Renal cortex interstitium (tissue), 11 donors: ENCODE measurements at regions not wholly inside any gene's neighbourhood (a gene's known extent, or its start where the extent isn't known, plus 50 kb on each side); places are given as distances from the start of the nearest gene placed in this dataset.

Source experiments
- DNase-seq, 11 donors: peaks; one replicate each; pipeline ENCODE4 v3.0.0-alpha.2; 2013; ENCODE audit warnings: low read depth in 9 of 11, low spot score in 4 of 11; ENCODE audit errors: extremely low read depth in 1 of 11

DNA sequence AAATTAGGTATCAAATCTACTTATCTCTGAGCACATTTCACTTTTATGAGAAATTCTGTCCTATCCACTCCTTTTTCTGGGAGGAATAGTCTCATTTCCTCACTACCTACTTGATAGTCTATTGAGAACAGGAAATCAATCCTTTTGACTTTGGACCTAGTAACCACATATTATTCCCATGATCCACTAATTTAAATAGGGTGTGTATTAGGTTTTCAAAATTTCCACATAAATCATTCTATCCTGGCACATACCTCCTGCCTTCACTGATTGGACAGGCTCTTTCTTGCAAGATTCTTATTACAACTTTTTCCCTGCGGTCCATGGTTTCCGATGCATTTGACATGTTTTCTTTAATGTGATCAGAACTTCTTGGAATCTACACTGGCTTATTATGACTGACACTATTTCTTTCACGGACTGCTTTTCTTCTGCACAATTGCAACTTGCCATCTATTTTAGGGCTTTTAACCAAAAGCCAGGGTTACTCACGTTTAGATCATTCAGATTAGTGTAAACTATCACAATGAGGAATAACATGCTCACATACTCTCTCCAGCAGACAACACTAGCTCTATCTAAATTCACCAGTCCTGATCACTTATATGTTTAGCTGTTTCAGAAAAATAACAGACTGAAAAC, 419.9 kb upstream of the SLIT2 start:
- no peak for DNase-seq

DNA sequence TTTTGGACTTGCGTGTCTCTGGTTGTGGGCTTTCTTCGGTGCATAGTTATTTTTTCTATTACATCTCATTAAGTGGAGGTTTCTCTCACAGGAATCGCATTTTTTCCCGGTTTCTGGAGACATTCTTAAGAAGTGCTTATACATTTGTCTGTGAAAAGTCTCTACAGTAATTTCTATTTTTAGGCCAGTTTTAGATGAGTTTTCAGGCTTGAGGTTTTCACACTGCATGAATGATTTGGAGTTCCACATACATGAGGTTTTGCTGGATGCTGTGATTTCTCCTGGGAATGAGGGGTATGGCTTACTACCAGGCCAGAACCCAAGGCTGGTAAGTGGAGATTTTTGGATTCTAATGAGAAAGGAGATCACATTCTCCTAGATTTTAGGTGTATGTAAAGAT, 422.6 kb upstream of the SLIT2 start:
- no peak for DNase-seq

DNA sequence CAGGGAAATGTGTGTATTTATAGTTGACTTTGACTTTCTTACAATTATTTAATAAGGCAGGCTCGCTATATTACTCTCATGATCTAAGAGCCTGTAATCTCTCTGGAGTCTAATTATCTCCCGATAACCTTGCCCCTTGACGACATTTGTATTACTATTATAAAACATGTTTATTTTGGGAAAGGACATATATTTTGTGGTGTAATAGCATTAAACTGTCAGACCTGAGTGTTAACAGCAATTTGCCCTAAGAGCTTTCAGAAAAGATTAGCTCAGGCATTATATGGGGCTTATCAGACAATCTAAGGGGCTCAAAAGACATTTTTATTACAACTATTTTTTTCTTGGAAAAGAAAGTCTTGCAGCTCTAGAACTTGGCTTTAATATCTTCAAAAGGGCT, 427.9 kb upstream of the SLIT2 start:
- DNase-seq, result peak in 7 of 11 donors; percentile 5 to 38 (median 15)

DNA sequence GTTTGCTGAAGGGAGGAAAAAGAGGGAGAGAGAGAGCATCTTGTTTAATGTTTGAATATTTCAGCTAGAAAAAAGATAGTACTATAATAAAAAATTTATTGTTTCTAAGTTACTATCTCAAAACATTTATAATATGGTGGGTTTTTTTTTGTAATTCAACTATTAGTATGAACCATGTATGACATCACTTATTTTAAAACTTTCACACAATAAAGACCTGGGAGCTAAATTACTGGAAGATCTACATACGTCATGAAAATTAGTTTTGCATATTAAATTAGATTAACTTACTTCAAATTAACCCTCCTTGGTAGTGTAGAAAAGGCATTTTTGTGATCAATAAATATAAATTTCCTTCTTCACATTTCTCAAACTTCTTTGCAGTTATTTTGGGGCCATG, 432.0 kb upstream of the SLIT2 start:
- no peak for DNase-seq

- DNase-seq, result no peak
Measured at GRCh38 chr4:19809989-19810388, 441.7 kb upstream of the SLIT2 start.

DNA sequence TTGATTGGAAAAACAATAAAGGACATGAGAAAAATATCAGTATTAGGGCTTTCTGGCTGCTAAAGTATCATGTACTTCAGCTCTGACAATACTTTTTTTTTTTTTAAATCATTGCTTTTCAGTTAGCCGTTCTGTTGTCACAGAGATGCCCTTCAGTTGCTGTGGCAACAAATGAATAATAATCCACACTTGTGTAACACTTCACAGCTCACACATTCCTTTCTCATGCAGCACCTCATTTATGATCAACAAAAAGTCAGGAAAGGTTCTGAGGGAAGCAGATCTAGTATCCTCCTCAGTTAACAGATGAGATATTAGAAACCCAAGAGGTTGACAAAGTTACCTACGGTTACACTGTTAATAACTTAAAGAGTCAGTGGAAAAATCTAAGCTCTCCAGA, 444.2 kb upstream of the SLIT2 start:
- peak in 6 of 11 donors; percentile 6 to 37 (median 24) for DNase-seq

DNA sequence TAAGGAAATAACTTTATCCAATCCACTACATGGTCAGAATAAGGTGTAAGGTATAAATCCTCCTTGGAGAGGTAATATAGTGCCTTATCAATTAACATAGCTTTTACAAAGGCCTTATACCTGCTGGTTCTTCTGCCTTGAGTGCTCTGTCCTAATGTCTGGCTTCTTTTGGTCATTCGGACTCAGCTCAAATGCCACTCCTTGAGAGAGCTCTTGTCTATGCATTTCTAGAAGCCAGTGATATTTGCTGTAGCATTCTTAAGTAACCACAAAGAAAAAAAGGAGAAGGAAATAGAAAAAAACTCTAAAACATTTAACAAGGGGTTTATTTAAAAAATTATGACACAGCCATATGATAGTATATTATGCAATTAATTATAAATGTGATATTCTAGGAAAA, 444.8 kb upstream of the SLIT2 start:
- DNase-seq, result no peak

GRCh38 chr4:19803406-19803805, 448.3 kb upstream of the SLIT2 start:
- DNase-seq, result no peak

DNA sequence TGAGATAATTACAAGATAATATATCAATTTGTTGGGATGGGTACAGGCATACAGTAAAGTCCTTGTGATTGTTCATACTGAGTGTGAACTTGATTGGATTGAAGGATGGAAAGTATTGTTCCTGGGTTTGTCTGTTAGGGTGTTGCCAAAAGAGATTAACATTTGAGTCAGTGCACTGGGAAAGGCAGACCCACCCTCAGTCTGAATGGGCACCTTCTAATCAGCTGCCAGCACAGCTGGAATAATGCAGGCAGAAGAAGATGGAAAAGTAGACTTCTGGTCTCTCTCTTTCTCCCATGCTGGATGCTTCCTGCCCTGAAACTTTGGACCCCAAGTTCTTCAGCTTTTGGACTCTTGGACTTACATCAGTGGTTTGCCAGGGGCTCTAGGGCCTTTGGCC, 457.9 kb upstream of the SLIT2 start:
- DNase-seq, result no peak

DNA sequence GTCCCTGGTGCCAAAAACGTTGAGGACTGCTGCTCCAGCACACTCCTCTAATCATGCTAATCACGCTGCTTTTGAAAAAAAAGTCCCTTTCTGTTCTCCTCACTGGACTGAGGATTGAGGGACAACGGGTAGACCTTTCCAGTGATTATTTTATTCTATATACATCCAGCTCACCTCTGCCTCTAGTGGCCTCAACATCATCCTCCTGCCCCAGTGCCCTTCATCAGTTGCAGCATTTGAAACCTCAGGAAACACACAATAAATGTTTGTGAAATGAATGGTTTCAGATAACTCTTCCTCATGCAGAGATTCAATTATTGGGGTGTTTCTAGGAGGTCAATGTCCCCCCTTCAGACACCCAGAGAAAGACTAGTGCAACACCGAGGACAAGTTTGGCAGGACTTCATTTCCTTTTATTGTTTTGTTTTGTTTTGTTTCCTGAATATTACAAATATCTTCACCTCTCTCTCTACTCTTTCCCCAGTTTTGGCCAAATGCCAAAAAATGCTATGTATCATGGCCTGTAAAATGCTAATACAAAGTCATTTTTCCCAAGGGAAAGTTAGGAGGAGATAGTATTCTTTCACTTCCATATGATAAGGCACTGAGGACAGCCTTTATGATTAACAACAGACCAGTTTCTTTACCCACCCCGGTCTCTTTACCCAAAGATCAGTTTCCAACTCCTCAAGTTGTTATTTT, 460.1 kb upstream of the SLIT2 start:
- DNase-seq, result peak in 1 of 11 donors; percentile 2

DNA sequence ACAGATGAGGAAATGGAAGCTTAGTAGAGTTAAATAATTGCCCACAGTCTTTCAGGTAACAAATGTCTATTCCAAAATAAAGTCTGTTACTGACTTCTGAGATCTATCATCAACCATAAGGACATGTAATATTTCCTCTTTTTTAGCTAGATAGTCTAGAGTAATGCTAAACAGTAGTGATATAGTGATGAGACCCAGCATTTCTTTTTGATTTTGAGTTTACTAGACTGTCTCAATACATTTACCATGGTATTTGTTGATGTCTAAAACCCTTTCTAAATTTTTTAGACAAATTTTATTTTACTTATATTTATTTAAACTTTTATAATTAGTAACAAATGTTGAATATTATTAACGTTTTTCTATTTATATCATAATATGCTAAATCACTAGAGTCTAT, 465.1 kb upstream of the SLIT2 start:
- DNase-seq, result no peak

DNA sequence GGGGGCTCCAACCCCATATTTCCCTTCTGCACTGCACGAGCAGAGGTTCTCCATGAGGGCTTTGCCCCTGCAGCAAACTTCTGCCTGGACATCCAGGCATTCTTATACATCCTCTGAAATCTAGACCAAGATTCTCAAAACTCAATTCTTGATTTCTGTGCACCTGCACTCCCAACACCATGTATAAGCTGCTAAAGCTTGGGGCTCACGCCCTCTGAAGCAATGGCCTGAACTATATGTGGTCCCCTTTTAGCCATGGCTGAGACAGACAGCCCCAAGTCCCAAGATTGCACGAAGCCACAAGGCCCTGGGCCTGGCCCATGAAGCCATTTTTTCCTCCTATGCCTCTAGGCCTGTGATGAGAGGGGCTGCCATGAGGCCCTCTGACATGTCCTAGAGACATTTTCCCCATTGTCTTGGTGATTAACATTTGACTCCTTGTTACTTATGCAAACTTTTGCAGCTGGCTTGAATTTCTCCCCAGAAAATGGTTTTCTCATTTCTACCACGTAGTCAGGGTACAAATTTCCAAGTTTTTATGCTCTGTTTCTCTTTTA, 468.0 kb upstream of the SLIT2 start:
- DNase-seq, result no peak

- no peak for DNase-seq
Measured at GRCh38 chr4:19780871-19781270, 470.8 kb upstream of the SLIT2 start.

- DNase-seq, result no peak
Measured at GRCh38 chr4:19776929-19777328, 474.8 kb upstream of the SLIT2 start.

- peak in 3 of 11 donors; percentile 12 to 22 (median 18) for DNase-seq
Measured at GRCh38 chr4:19776021-19776459, 475.7 kb upstream of the SLIT2 start.

DNA sequence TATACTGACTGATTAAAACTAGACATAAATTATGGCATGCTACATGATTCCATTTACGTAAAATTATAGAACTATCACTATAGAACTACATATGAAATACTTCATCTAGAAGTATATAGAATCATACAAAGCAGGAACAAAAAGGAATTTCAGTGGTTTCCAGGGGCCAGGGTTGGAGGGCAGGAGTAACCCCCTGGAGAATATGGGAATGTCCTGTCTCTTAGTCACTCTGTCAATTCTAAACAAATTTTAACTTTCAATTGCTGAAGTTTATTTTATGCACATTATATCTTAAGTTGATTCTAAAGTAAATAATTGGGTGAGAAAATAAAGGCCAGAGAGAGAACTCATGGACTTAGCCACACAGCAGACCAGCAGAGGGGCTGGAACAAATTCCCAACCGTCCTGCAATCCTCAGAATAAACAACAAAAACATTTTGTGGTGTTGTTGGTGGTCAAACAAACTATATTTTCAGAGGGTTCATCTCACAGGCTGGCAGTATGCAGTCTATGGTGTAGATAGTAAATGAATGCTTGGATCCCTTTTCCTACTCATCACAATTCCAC, 476.9 kb upstream of the SLIT2 start:
- no peak for DNase-seq

DNA sequence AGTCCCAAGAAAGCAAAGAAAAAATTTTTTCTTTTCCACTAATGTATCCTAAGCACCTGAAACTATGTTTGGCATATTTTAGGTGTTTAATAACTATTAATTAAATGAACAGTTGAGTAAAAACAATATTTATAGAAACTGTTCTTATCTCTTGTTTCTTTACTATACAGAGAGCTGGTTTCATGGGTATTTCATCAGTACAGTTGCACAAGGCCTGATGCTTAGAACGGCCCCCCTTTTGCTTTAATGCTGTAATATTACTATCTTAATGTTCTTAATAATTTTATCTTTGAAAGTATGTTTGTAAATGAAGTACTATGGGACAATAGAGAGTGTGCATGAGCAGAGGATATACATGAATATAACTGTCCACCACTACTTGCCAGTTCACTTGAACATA, 479.1 kb upstream of the SLIT2 start:
- DNase-seq, result no peak

DNA sequence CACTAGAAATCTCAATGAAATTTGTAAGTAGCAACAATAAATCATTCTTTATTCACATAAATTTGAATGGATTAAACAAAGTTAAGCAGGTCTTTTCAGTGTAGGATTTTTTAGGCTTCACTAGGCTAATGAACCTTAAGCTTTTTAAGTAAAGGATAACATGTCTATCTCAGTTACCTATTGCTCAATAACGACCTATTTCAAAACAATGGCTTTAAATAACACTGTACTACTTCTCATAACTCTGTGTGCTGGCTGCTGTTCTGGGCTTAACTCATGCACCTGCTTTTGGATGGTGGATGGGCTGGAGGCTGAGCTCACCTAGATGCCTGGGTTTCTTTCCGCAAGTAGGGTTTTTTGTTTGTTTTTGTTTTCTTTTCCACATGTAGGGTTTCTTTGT, 495.0 kb upstream of the SLIT2 start:
- DNase-seq, result no peak

- DNase-seq, result no peak
Measured at GRCh38 chr4:19752599-19752998, 499.1 kb upstream of the SLIT2 start.
